ENCODE measurements at regions not wholly inside any gene's neighbourhood (a gene's known extent, or its start where the extent isn't known, plus 50 kb on each side); places are given as distances from the start of the nearest gene placed in this dataset.
"Not testable (repeated sequence)": the region's sequence is repeated elsewhere in the genome, so short reads cannot be mapped to it uniquely, and the experiment has no call there.

DNA sequence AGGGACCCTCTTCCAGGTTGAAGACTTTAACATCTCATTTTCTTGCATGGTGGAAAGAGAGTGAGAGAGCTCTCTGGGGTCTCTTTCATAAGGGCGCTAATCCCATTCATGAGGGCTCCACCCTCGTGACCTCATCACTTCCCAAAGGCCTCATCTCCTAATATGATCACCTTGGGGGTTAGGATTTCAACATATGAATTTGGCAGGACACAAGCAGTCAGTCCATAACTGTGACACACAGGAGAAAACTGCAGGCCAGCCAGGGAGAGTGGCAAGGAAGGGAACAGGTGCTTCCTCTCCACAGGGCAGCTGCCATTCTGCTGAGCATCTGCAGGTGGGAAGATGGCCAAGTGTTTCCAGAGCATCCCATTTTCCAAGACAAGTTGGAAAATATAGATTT, 178.9 kb downstream of the BCL2L11 start:
- DNase-seq (ENCODE audit: low spot score in 2 of 2); ATAC-seq; H3K36me3 Mint-ChIP-seq; H3K27ac Mint-ChIP-seq; H3K9me3 Mint-ChIP-seq: not testable (repeated sequence)

DNA sequence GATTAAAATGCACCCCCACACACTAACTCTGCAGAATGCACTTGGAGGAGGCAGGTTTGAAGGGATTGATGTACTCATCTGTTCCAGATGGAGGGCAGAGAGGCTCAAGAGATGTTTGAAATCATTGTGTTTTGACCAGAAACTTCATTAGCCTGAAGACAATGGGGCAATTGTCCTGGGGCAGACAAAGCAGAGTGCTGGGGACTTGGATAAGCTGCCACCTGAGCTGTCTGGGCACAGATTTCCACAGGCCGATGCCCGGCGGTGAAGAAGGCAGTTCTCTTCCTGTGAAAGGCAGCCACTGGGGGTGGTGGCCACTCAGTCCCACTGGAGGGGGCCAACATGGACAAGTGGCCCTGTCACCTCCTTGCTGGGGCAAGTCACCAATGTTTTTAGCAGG, 181.0 kb downstream of the BCL2L11 start:
- H3K27ac Mint-ChIP-seq, H3K36me3 Mint-ChIP-seq: not testable (repeated sequence)

DNA sequence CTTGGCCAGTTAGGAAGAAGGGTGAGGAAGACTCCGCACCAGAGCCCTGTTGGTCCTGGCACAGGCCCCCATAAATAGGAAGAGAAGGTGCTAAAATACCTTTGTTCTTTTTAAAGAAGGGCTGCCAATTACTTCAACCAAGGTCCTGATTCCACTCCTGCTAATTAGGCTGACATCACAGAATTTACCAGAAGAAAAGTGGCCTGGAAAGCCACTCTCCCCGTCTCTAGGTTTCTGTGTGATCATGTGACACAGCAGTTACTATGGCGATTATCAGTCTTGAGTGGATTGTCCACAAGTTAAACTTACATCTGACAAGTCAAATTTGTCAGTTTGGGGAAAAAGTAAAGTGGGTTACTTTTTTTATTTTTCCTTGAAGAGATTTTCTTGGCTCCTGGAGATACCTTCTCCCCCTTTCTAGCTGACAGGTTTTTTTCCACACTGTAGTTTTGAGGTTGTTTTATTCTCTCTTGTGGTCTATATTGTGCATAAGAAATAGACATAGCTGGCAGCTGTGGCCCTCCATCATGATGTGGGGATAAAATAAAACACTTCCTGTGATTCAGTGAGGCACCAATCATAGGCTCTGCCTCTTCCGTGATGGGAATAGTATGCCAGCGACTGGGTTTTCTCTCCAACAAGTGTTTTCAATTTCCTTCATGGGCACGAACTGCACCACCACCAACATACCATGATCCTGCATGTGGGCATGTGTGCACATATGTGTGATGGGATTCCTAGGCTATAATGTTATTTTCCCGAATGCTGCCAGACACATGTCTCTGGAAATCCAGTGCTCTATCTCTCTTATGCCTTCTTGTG, 181.9 kb downstream of the BCL2L11 start:
- not testable (repeated sequence) for H3K9me3 Mint-ChIP-seq; H3K27ac Mint-ChIP-seq; H3K36me3 Mint-ChIP-seq; DNase-seq (ENCODE audit: low spot score in 2 of 2)
- peak in 1 of 2 donors; percentile 36 for ATAC-seq

More for the DNA sequence above, 181.0 kb downstream of the BCL2L11 start:
- DNase-seq (ENCODE audit: low spot score in 2 of 2); ATAC-seq; H3K9me3 Mint-ChIP-seq: not testable (repeated sequence)

DNA sequence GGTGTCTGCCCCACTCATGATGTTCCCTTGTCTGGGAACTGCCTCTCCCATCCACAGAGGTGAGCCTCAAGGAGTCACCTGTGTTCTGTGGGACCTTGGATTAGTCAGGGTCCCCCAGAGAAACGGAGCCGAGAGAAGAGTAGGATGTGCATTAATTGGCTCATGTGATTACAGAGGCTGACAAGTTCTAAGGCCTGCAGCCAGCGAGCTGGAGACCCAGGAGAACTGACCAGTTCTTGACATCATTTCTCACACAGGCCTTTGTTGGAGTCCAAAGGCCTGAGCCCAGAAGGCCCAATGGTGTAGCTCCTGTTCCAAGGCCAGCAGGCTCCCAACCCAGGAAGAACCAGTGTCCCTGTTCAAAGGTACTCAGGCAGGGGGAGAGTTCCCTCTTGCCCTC, 186.6 kb downstream of the BCL2L11 start:
- not testable (repeated sequence) for H3K36me3 Mint-ChIP-seq; DNase-seq (ENCODE audit: low spot score in 2 of 2); ATAC-seq; H3K9me3 Mint-ChIP-seq; H3K27ac Mint-ChIP-seq

DNA sequence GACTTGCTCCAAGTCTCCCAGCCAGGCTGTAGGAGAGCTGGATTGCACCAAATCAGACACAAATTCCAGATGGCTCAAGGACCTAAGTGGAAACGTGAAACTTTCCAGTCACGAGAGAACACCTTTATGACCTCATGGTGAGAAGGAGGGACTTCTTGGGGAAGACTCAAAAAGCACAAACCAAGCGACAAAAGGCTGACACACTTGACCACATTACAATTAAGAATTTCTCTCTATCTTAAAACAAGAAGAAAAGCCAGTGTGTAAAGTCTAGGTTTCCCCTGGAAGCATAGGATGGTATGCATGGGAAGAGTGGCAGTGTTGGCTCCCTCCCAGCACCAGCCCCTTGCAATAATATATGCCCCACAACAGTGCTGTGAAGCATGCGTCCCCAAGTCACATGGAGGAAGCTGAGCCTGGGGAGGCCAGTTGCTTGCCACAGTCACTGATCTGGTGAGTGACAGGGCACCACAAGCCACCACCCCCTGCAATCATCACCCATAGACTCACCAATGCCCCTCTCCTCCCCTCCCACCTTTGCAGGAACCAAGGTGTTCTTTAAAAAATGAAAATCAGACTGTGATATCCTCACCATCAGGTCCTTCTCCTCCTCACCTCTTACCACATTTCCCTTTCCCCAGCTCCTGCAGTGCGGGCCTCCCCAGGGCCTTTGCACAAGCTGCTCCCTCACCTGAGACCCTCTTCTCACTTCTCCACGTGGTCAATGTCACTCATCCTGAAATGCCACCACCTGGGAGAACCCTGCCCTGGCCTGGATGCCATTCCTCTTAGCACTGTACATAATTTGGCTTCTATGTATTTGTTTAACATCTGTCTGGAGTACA, 188.7 kb downstream of the BCL2L11 start:
- not testable (repeated sequence) for DNase-seq (ENCODE audit: low spot score in 2 of 2); H3K36me3 Mint-ChIP-seq; H3K27ac Mint-ChIP-seq; H3K9me3 Mint-ChIP-seq
- peak in 1 of 2 donors; percentile 40 for ATAC-seq

DNA sequence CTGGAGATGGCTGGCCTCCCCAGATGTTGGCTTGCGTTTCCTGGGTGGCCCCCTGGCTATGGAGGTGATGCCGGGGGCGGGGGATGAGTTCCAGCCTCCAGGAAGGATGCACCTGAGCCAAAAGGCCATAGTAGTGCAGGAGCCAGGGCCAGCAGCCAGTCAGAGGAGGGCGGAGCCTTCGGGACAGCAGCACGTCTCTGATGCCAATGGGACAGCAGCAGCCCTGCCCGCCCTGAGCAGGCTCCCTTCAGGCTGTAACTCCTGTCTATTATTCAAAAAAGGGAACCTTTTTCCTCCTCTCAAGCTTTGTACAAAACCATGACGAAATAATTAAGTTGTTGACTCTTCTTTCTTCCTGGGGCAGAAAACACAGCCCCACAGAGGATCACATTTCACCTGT, 189.7 kb downstream of the BCL2L11 start:
- ATAC-seq; H3K9me3 Mint-ChIP-seq; H3K27ac Mint-ChIP-seq; H3K36me3 Mint-ChIP-seq; DNase-seq (ENCODE audit: low spot score in 2 of 2): not testable (repeated sequence)

DNA sequence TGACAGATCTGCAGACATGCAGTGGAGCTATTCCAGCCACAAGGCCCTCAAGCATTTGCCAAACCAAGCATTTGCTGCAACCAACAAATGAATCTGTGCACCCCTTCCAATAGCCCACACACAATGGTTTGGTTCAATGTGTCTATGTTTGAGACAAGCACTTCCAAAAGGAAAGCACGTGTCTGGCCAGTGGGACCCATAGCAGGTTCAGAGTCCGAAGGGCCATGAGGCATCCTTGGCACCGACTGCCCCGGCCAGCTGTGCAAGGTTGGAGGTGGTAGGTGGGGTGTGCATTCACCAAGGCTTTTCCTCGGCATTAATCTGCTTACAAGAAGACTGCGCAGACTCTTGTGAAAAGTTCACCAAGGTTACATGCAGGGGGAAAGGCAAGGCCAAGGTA, 190.9 kb downstream of the BCL2L11 start:
- not testable (repeated sequence) for ATAC-seq; DNase-seq (ENCODE audit: low spot score in 2 of 2)

DNA sequence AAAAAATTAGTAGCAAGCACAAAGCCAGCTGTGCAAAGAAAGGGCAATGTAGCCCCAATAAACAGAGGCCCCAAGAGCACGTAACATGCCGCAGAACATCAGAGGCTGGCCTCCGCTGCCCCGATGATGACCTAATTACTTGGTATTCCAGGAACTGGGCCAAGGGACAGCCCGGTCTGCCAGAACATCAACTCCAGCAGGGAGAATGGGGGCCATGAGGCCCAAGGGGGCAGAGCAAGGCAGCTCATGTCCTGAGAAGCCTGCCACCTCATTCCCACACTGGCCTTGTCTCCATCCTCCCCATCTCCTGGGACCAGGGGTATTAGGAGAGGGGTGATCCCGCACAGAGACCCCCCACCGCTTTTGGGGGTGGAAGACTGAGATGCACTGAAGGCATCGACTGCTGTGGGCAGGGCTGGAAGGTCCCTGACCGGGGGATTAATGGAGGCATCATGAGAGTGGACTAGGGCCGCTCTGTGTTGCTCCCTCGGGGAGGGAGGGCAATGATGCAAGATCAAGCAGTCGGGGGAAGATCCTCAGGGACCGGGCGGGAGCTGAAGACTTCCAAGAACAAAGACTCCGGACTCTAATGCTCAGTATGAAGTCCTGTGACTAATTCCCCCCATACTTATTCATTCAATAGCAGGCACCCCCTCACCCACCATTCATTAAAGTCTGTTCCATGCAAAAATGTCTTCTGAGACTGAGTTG, 192.3 kb downstream of the BCL2L11 start:
- not testable (repeated sequence) for H3K9me3 Mint-ChIP-seq; H3K27ac Mint-ChIP-seq; H3K36me3 Mint-ChIP-seq; DNase-seq (ENCODE audit: low spot score in 2 of 2); ATAC-seq

More for the DNA sequence above, 190.9 kb downstream of the BCL2L11 start:
- not testable (repeated sequence) for H3K9me3 Mint-ChIP-seq, H3K27ac Mint-ChIP-seq, H3K36me3 Mint-ChIP-seq

DNA sequence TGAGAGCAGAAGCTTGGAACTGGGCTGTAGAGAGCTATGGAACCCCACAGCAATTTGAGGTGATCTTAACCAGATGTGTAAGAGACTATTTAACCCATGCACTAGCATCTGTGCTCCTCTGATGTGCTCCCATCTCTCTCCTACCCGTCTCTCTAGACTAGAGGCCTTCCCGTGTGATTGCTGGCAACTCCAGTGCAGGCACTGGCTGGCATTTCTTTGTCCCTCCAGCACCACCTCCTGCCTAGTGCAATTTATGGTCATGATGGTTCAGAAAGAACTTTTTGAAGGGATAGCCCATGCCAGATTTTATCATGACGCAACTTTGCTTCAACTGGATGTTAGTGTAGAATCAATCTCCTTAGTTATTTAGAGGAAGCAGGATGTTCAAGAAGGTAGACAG, 193.0 kb downstream of the BCL2L11 start:
- not testable (repeated sequence) for ATAC-seq; H3K9me3 Mint-ChIP-seq; DNase-seq (ENCODE audit: low spot score in 2 of 2); H3K27ac Mint-ChIP-seq; H3K36me3 Mint-ChIP-seq

DNA sequence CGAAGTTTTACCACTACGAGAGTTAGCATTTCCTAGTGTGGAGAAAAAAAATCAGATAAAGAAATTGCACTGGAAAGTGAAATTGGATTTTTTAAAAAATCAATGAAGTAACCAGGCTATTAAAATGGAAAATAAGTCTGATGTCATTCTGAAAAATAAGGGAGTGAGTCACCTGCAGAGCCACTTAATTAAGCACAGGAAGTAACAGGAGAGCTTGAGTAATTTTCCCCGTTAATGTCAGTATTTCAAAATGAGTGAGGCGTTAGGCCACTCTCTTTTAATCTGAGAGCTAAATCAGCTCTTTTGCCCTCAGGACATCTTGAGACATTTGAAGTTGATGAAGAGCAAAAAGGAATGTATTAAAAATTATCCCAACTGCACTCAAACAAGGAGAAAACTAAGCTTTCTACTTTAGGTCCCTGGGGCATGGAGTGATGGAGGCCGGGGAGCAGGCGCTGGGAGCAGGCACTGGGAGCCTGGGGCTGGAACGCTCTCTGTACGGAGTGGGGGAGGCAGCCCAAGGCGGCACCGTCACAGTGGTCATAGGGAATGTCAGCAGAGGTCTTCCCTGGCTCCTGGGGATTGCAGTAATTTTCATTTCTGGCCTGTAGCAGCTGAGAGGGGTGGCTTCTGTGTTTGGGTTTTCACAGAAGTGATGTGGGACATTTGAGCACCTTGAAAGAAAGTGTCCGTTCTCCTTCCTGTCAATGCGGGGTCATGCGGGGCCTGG, 194.6 kb downstream of the BCL2L11 start:
- H3K27ac Mint-ChIP-seq = peak overlapping the region in 1 of 2 donors; percentile 79
- peak; percentile 21 to 28 for ATAC-seq
- not testable (repeated sequence) for DNase-seq (ENCODE audit: low spot score in 2 of 2)

DNA sequence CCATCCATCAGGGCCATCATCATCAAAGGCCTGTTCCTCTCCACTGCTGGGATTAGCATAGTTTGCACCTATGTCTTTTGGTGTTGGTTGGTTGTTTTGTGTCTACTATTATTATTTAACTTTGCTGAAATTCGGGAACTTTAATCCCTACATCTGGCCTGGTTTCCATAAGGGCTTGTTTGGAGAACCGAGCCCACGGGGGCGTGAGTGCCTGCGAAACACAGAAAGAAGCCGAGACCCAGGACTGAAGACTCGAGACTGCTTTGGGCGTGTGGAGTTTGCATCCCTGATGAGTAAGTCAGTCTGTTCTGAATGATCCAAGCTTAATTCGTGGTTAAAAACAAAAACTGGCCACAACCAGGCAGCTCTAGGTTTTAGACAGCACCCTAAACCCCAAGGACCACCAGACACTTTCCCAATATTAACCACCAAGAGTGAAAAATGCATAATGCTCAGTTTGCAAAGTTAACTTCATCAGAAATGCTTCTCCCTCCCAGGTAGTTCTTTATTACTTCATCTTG, 195.6 kb downstream of the BCL2L11 start:
- not testable (repeated sequence) for H3K36me3 Mint-ChIP-seq; H3K9me3 Mint-ChIP-seq; DNase-seq (ENCODE audit: low spot score in 2 of 2)
- ATAC-seq = peak; percentile 42 to 62
- H3K27ac Mint-ChIP-seq = peak overlapping the region; percentile 79 to 93

More for the DNA sequence above, 194.6 kb downstream of the BCL2L11 start:
- H3K36me3 Mint-ChIP-seq, H3K9me3 Mint-ChIP-seq: not testable (repeated sequence)

DNA sequence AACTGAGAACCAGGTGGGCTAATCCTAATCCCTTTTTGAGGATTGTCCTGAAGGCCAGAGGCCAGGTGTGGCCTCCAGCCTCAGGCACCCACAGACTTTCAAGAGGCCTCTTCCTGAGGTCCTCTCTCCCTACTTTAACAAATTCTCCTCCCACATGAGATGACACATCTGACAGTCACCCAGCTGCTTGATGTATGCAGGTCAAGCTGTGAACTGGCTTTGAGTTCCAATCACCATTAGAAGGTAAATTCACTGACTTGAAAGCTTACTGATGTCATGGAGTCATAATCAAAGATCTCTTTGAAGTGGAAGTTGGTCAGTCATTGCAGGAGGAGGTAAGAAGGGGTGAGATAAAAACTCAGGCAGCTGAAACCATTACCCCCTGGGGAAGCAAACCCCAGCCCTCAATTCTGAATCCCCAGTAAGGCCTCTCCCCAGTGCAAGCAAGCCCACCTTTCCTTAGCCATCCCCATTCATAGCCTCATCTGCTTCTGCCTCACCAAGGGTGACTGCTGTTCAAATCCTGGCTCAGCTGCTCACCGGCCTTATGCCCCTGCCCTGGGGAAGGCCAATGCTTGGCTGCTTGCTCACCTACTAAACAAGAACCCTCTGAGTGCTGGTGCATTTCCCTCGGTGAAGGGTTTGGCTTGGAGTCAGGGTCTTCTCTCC, 196.3 kb downstream of the BCL2L11 start:
- H3K9me3 Mint-ChIP-seq; H3K36me3 Mint-ChIP-seq; DNase-seq (ENCODE audit: low spot score in 2 of 2): not testable (repeated sequence)
- ATAC-seq = peak; percentile 56 to 67
- H3K27ac Mint-ChIP-seq = peak overlapping the region in 1 of 2 donors; percentile 60

DNA sequence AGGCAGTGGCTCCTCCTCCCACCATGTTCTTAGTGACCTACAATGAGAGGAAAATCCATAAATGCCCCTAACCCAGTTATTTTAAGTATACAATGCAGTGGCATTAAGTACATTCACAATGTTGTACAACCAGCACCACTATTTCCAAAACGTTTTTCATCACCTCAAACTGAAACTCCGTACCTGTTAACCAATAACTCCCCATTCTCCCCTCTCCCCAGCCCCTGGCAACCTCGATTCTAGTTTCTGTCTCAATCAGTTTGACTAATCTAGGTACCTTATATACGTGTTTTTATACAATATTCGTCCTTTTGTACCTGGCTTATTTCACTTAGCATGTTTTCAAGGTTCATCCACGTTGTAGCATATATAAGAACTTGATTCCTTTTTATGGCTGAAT, 198.8 kb downstream of the BCL2L11 start:
- peak; percentile 60 to 66 for ATAC-seq
- not testable (repeated sequence) for H3K36me3 Mint-ChIP-seq; H3K9me3 Mint-ChIP-seq; DNase-seq (ENCODE audit: low spot score in 2 of 2)
- peak overlapping the region; percentile 5 to 71 for H3K27ac Mint-ChIP-seq

DNA sequence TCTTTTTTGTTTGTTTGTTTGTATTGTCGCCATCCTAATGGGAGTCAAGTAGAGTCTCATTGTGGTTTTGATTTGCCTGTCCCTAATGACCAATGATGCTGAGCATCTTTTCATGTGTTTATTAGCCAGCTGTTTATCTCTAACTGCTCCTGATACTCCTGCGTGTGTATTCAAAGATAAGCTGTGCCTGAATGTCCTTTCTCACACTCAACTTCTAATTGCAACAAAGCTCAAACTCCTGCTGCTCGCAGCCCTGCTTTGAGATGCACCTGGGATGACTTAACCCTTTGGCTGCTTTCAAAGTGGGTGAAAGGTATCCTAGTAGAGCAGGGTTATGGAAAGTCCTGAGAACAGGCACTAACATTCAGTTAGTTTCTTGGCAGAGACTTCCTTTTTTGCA, 199.6 kb downstream of the BCL2L11 start:
- H3K9me3 Mint-ChIP-seq; ATAC-seq; DNase-seq (ENCODE audit: low spot score in 2 of 2); H3K36me3 Mint-ChIP-seq: not testable (repeated sequence)
- H3K27ac Mint-ChIP-seq = peak overlapping the region in 1 of 2 donors; percentile 71

DNA sequence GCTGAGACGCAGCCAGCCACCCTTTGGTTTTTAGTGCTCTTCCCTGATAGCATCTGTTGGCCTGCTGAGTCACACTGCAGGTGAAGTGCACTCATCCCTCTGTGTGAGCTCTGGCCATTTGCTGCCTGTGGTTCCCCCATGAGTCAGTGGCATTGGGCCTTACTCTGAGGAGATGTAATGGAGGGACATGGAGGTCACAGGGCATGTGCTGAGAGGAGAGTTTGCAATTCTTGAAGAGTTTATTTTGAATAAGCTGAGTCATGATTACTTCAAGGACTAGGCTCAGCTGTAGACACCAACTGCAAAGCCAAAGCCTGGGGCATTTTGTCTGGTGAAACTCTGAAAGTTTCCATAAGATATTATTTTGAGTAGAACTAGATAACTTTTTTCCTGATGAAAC, 200.3 kb downstream of the BCL2L11 start:
- H3K27ac Mint-ChIP-seq; DNase-seq (ENCODE audit: low spot score in 2 of 2); H3K9me3 Mint-ChIP-seq; H3K36me3 Mint-ChIP-seq: not testable (repeated sequence)
- peak in 1 of 2 donors; percentile 49 for ATAC-seq
